Endothelial cell of umbilical vein (primary cell): ENCODE measurements at regions not wholly inside any gene's neighbourhood (a gene's known extent, or its start where the extent isn't known, plus 50 kb on each side); places are given as distances from the start of the nearest gene placed in this dataset.

ENCODE experiments used
- BruUV-seq: library from RNA; stranded (reverse); fragments of 400-500 nt; replicated peaks from 2 replicates; lab custom pipeline; 2021; lab: Mats Ljungman, UMichigan
- CTCF ChIA-PET: fragments of 300-600, 350-600 bp; sonication (Branson Sonifier 250); formaldehyde crosslinking; loops from one replicate; lab custom pipeline; 2021; ENCODE audit warnings: antibody characterized with exemption, inconsistent platforms; lab: Charles Lee
- POLR2A ChIA-PET: fragments of 300-600, 350-600 bp; sonication (Branson Sonifier 250); formaldehyde crosslinking; loops from one replicate; lab custom pipeline; 2021; ENCODE audit warnings: antibody characterized with exemption, inconsistent platforms; lab: Charles Lee
- DNase-seq: peaks from one replicate; pipeline ENCODE4 v3.0.0-alpha.2; 2011; ENCODE audit warnings: low read depth, low spot score
- FAIRE-seq: peaks from 2 replicates; lab custom pipeline; 2011; peaks lifted over from hg19 to GRCh38; lab: Jason Lieb, UNC
- H2AFZ ChIP-seq: 2 replicates; pipeline ENCODE4 v1.6.0; 2012; ENCODE audit warnings: low read depth, low read length, control low read depth, inconsistent platforms
- H3K27ac ChIP-seq: 2 replicates; pipeline ENCODE4 v1.5.1; 2011; ENCODE audit warnings: low read depth, mild to moderate bottlenecking, control low read depth, low read length, moderate library complexity; ENCODE audit not compliant: insufficient read depth
- H3K27me3 ChIP-seq, 2 experiments: 2 replicates each; pipeline versions ENCODE4 v1.6.0 to v1.6.1; 2011; ENCODE audit warnings: low read length in 2 of 2, mixed read lengths in 1 of 2; ENCODE audit not compliant: control insufficient read depth in 2 of 2, insufficient read depth in 2 of 2
- H3K36me3 ChIP-seq, 2 experiments: 2 replicates in 1 of 2; 3 replicates in 1 of 2; pipeline ENCODE4 v1.5.1; 2011; ENCODE audit warnings: low read length in 2 of 2, mild to moderate bottlenecking in 1 of 2, moderate library complexity in 1 of 2; ENCODE audit not compliant: control insufficient read depth in 2 of 2, insufficient read depth in 2 of 2; ENCODE audit errors: extremely low read depth in 1 of 2
- H3K4me1 ChIP-seq: 3 replicates; pipeline ENCODE4 v1.5.1; 2011; ENCODE audit warnings: mild to moderate bottlenecking, low read length; ENCODE audit not compliant: control insufficient read depth, insufficient read depth; ENCODE audit errors: extremely low read depth
- H3K4me2 ChIP-seq: 2 replicates; pipeline ENCODE4 v1.6.1; 2011; ENCODE audit warnings: low read length, control low read depth, mixed read lengths; ENCODE audit not compliant: insufficient read depth
- H3K4me3 ChIP-seq, 3 experiments: fragments of 200-600 bp in 1 of 3; sonication (generic), shearing (Covaris generic) in 1 of 3; replicated peaks in 1 of 3; 2 replicates each; pipeline ENCODE4 v1.5.1; 2011 to 2016; ENCODE audit warnings: control low read depth in 3 of 3, low read length in 3 of 3, mild to moderate bottlenecking in 2 of 3, inconsistent platforms in 1 of 3, low read depth in 1 of 3, moderate library complexity in 1 of 3; ENCODE audit not compliant: insufficient read depth in 1 of 3
- H3K79me2 ChIP-seq: 2 replicates; pipeline ENCODE4 v1.6.0; 2012; ENCODE audit warnings: low read length, inconsistent platforms; ENCODE audit not compliant: control insufficient read depth, insufficient read depth
- H3K9ac ChIP-seq: replicated peaks from 2 replicates; pipeline ENCODE3; 2011; ENCODE audit warnings: low read length, control low read depth; ENCODE audit not compliant: insufficient read depth; ENCODE audit errors: extremely low read depth
- H3K9me1 ChIP-seq: replicated peaks from 3 replicates; pipeline ENCODE4 v1.6.0; 2011; ENCODE audit warnings: mild to moderate bottlenecking, low read length; ENCODE audit not compliant: control insufficient read depth, insufficient read depth; ENCODE audit errors: extremely low read depth
- H3K9me3 ChIP-seq: replicated peaks from 2 replicates; pipeline ENCODE4 v1.5.1; 2012; ENCODE audit warnings: low read length, inconsistent platforms; ENCODE audit not compliant: control insufficient read depth, insufficient read depth
- H4K20me1 ChIP-seq: replicated peaks from 2 replicates; pipeline ENCODE3; 2011; ENCODE audit warnings: mild to moderate bottlenecking, low read length; ENCODE audit not compliant: control insufficient read depth, insufficient read depth; ENCODE audit errors: extremely low read depth
- EZH2 ChIP-seq: IDR thresholded peaks from 2 replicates; pipeline ENCODE4 v1.6.1; 2012; ENCODE audit warnings: borderline replicate concordance, low read depth, mild to moderate bottlenecking, moderate library complexity, low read length, inconsistent platforms; ENCODE audit not compliant: severe bottlenecking
- FOS ChIP-seq: IDR thresholded peaks from 2 replicates; pipeline ENCODE4 v1.6.1; 2011; ENCODE audit warnings: mild to moderate bottlenecking, low read length, moderate library complexity, borderline replicate concordance; ENCODE audit not compliant: insufficient read depth
- GATA2 ChIP-seq: IDR thresholded peaks from 2 replicates; pipeline ENCODE4 v1.7.0; 2011; ENCODE audit warnings: low read depth, mild to moderate bottlenecking, moderate library complexity, mixed read lengths, low read length; ENCODE audit not compliant: insufficient read length, insufficient read depth
- JUN ChIP-seq: IDR thresholded peaks from 2 replicates; pipeline ENCODE4 v1.6.1; 2011; ENCODE audit warnings: borderline replicate concordance, low read depth; ENCODE audit not compliant: insufficient read length, insufficient read depth
- MYC ChIP-seq: IDR thresholded peaks from one replicate; pipeline ENCODE4 v1.6.1; 2011; ENCODE audit warnings: mild to moderate bottlenecking, low read depth, low read length
- POLR2A ChIP-seq: IDR thresholded peaks from 2 replicates; pipeline ENCODE4 v1.6.1; 2012; ENCODE audit warnings: low read depth, mild to moderate bottlenecking, control low read depth, low read length
- POLR2AphosphoS5 ChIP-seq: IDR thresholded peaks from 2 replicates; pipeline ENCODE4 v1.6.1; 2012; ENCODE audit warnings: low read depth, mild to moderate bottlenecking, control low read depth, low read length, moderate library complexity; ENCODE audit not compliant: insufficient read depth
- dilution Hi-C: fragments of 300-500 bp; cut with MboI; formaldehyde crosslinking; loops from one replicate; pipeline ENCODE4 v1.15.0; 2019; ENCODE audit warnings: low sequenced_read_pairs; ENCODE audit not compliant: extremely low pct_ligation_motif_present
- intact Hi-C: fragments of 100-400 bp; cut with micrococcal nuclease; formaldehyde crosslinking; loops from one replicate; pipeline ENCODE4 v1.10.0; 2022
- TF ChIP-seq, protein P1 (sequence below), 2 donors: IDR thresholded peaks; 1 replicate in 1 of 2; 2 replicates in 1 of 2; pipeline ENCODE4 v1.5.1; 2011; ENCODE audit warnings: low read length in 2 of 2, mild to moderate bottlenecking in 2 of 2, moderate library complexity in 2 of 2, control low read depth in 1 of 2, inconsistent platforms in 1 of 2, low read depth in 1 of 2; ENCODE audit not compliant: insufficient read depth in 1 of 2; ENCODE audit errors: extremely low read depth in 1 of 2
- TF ChIP-seq, protein P2 (sequence below): IDR thresholded peaks from 2 replicates; pipeline ENCODE4 v1.6.1; 2011; ENCODE audit not compliant: insufficient read depth, insufficient read length

DNA sequence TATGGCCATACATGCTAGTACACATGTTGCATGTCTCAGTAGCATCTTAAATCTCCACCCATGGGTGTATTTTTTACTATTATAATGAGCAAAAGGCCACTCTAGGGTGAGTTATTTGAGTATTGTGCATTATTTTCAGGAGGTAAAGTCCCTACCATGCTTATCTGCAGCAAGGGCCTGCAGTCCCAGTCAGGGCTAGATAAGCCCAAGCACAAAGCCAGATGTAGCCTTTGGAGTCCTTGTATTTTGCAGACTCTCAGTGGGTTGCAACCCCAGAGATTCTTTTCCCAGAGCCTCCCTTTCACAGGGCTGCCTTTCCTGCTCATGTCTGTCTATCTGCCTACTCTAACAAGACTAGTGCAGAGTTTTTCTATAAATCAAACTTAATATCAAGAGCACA lies 295.3 kb downstream of the IPO8 start:
- DNase-seq (no peak), FAIRE-seq (no peak)
- intact Hi-C loops = no loop called here
- Histone ChIP-seq H3K27ac (no peak overlapping the region), H2AFZ (no peak overlapping the region), H3K9me3 (no peaks in the 10 kb centered on the region), H3K36me3 (no peaks in the 10 kb centered on the region), H3K27me3 (no peaks in the 10 kb centered on the region), H3K4me1 (no peaks in the 10 kb centered on the region), H3K4me3 (no peak overlapping the region), H3K4me2 (no peak overlapping the region), H4K20me1 (no peaks in the 10 kb centered on the region), H3K9me1 (no peaks in the 10 kb centered on the region), H3K79me2 (no peaks in the 10 kb centered on the region), H3K9ac (no peak overlapping the region)
- ChIA-PET POLR2A (no interaction called here), CTCF (no interaction called here)
- BruUV-seq = no TSS peak
- dilution Hi-C loops = no loop called here
- no peak for TF ChIP-seq JUN
- TF ChIP-seq POLR2A = no peak
- TF ChIP-seq, protein P1, sequence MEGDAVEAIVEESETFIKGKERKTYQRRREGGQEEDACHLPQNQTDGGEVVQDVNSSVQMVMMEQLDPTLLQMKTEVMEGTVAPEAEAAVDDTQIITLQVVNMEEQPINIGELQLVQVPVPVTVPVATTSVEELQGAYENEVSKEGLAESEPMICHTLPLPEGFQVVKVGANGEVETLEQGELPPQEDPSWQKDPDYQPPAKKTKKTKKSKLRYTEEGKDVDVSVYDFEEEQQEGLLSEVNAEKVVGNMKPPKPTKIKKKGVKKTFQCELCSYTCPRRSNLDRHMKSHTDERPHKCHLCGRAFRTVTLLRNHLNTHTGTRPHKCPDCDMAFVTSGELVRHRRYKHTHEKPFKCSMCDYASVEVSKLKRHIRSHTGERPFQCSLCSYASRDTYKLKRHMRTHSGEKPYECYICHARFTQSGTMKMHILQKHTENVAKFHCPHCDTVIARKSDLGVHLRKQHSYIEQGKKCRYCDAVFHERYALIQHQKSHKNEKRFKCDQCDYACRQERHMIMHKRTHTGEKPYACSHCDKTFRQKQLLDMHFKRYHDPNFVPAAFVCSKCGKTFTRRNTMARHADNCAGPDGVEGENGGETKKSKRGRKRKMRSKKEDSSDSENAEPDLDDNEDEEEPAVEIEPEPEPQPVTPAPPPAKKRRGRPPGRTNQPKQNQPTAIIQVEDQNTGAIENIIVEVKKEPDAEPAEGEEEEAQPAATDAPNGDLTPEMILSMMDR (IDR thresholded peaks at IDR 0.05; ENCODE audit: extremely low read depth in 1 of 2, insufficient read depth in 1 of 2, low read depth in 1 of 2, low read length in 2 of 2) = no peak
- no peak for TF ChIP-seq MYC
- TF ChIP-seq FOS = no peak
- TF ChIP-seq, protein P2, sequence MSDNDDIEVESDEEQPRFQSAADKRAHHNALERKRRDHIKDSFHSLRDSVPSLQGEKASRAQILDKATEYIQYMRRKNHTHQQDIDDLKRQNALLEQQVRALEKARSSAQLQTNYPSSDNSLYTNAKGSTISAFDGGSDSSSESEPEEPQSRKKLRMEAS = no peak
- TF ChIP-seq EZH2 = no peak
- TF ChIP-seq GATA2 = no peak
- TF ChIP-seq POLR2AphosphoS5 = no peak
